ENCODE measurements at regions not wholly inside any gene's neighbourhood (a gene's known extent, or its start where the extent isn't known, plus 50 kb on each side); places are given as distances from the start of the nearest gene placed in this dataset.

GRCh38 chr9:25948182-25948581 is 269.9 kb upstream of the TUSC1 start:
- DNase-seq (no peak), ATAC-seq (replicated peaks) (no peak)
- Mint-ChIP-seq H3K4me1 (ENCODE audit: low read depth in 2 of 2) (no peaks in the 10 kb centered on the region), H3K27me3 (no peaks in the 10 kb centered on the region), H3K36me3 (ENCODE audit: insufficient read depth) (no peaks in the 10 kb centered on the region), H3K4me3 (no peak overlapping the region), H3K27ac (no peak overlapping the region), H3K9me3 (peaks cover 15 to 33% of the 10 kb centered on the region in 2 donors)

- no peak for DNase-seq
- Mint-ChIP-seq H3K4me3 (no peak overlapping the region), H3K9me3 (peaks cover 17 to 22% of the 10 kb centered on the region in 2 donors), H3K36me3 (ENCODE audit: insufficient read depth) (no peaks in the 10 kb centered on the region), H3K27ac (no peak overlapping the region), H3K27me3 (no peaks in the 10 kb centered on the region), H3K4me1 (ENCODE audit: low read depth in 2 of 2) (no peaks in the 10 kb centered on the region)
- no peak for ATAC-seq (replicated peaks)
Observed at GRCh38 chr9:25939126-25939525, 260.9 kb upstream of the TUSC1 start.

- Mint-ChIP-seq H3K27ac (no peak overlapping the region), H3K36me3 (ENCODE audit: insufficient read depth) (no peaks in the 10 kb centered on the region), H3K4me3 (no peak overlapping the region), H3K4me1 (ENCODE audit: low read depth in 2 of 2) (no peaks in the 10 kb centered on the region), H3K27me3 (no peaks in the 10 kb centered on the region), H3K9me3 (peaks cover 21 to 46% of the 10 kb centered on the region in 2 donors)
- DNase-seq: no peak
- ATAC-seq (replicated peaks): no peak
Observed at GRCh38 chr9:25936031-25936430, 257.8 kb upstream of the TUSC1 start.

GRCh38 chr9:25935188-25935587 is 256.9 kb upstream of the TUSC1 start:
- no peaks in the 10 kb centered on the region for H3K36me3 Mint-ChIP-seq (ENCODE audit: insufficient read depth)
- no peak for ATAC-seq (replicated peaks)
- no peaks in the 10 kb centered on the region for H3K27me3 Mint-ChIP-seq
- H3K4me1 Mint-ChIP-seq (ENCODE audit: low read depth in 2 of 2): no peaks in the 10 kb centered on the region
- no peak overlapping the region for H3K4me3 Mint-ChIP-seq
- H3K27ac Mint-ChIP-seq: no peak overlapping the region
- H3K9me3 Mint-ChIP-seq: peaks cover 18 to 40% of the 10 kb centered on the region in 2 donors
- DNase-seq: no peak

GRCh38 chr9:25918761-25919160 is 240.5 kb upstream of the TUSC1 start:
- Mint-ChIP-seq H3K27ac (no peak overlapping the region), H3K4me1 (ENCODE audit: low read depth in 2 of 2) (no peaks in the 10 kb centered on the region), H3K27me3 (no peaks in the 10 kb centered on the region), H3K4me3 (no peak overlapping the region), H3K9me3 (peaks cover 7 to 13% of the 10 kb centered on the region in 2 donors), H3K36me3 (ENCODE audit: insufficient read depth) (no peaks in the 10 kb centered on the region)
- DNase-seq (no peak), ATAC-seq (replicated peaks) (no peak)

- Mint-ChIP-seq H3K9me3 (peaks cover 5 to 6% of the 10 kb centered on the region in 2 donors), H3K27me3 (no peaks in the 10 kb centered on the region), H3K4me1 (ENCODE audit: low read depth in 2 of 2) (no peaks in the 10 kb centered on the region), H3K36me3 (ENCODE audit: insufficient read depth) (no peaks in the 10 kb centered on the region), H3K27ac (no peak overlapping the region), H3K4me3 (no peak overlapping the region)
- ATAC-seq (replicated peaks) (no peak), DNase-seq (no peak)
Observed at GRCh38 chr9:25917731-25918362, 239.6 kb upstream of the TUSC1 start.

- Mint-ChIP-seq H3K4me3 (no peak overlapping the region), H3K27me3 (no peaks in the 10 kb centered on the region), H3K9me3 (peaks cover 3 to 21% of the 10 kb centered on the region in 2 donors), H3K36me3 (ENCODE audit: insufficient read depth) (no peaks in the 10 kb centered on the region), H3K4me1 (ENCODE audit: low read depth in 2 of 2) (no peaks in the 10 kb centered on the region), H3K27ac (no peak overlapping the region)
- DNase-seq (no peak), ATAC-seq (replicated peaks) (no peak)
Observed at GRCh38 chr9:25913806-25914205, 235.6 kb upstream of the TUSC1 start.

- no peak overlapping the region for H3K4me3 Mint-ChIP-seq
- H3K4me1 Mint-ChIP-seq (ENCODE audit: low read depth in 2 of 2): no peaks in the 10 kb centered on the region
- ATAC-seq (replicated peaks): no peak
- H3K9me3 Mint-ChIP-seq: peaks cover 18 to 28% of the 10 kb centered on the region in 2 donors
- no peak overlapping the region for H3K27ac Mint-ChIP-seq
- H3K36me3 Mint-ChIP-seq (ENCODE audit: insufficient read depth): no peaks in the 10 kb centered on the region
- DNase-seq: no peak
- no peaks in the 10 kb centered on the region for H3K27me3 Mint-ChIP-seq
Observed at GRCh38 chr9:25904701-25905100, 226.5 kb upstream of the TUSC1 start.

- Mint-ChIP-seq H3K4me1 (ENCODE audit: low read depth in 2 of 2) (no peaks in the 10 kb centered on the region), H3K27ac (no peak overlapping the region), H3K4me3 (no peak overlapping the region), H3K27me3 (no peaks in the 10 kb centered on the region), H3K36me3 (ENCODE audit: insufficient read depth) (no peaks in the 10 kb centered on the region), H3K9me3 (peaks cover 17 to 32% of the 10 kb centered on the region in 2 donors)
- no peak for ATAC-seq (replicated peaks)
- no peak for DNase-seq
Observed at GRCh38 chr9:25891527-25891926, 213.3 kb upstream of the TUSC1 start.

GRCh38 chr9:25889661-25890060 is 211.4 kb upstream of the TUSC1 start:
- no peaks in the 10 kb centered on the region for H3K27me3 Mint-ChIP-seq
- ATAC-seq (replicated peaks) (no peak), DNase-seq (no peak)
- no peak overlapping the region for H3K27ac Mint-ChIP-seq
- no peak overlapping the region for H3K4me3 Mint-ChIP-seq
- no peaks in the 10 kb centered on the region for H3K4me1 Mint-ChIP-seq (ENCODE audit: low read depth in 2 of 2)
- peaks cover 12 to 23% of the 10 kb centered on the region in 2 donors for H3K9me3 Mint-ChIP-seq
- H3K36me3 Mint-ChIP-seq (ENCODE audit: insufficient read depth): no peaks in the 10 kb centered on the region

GRCh38 chr9:25876248-25876647 is 198.0 kb upstream of the TUSC1 start:
- H3K27ac Mint-ChIP-seq: no peak overlapping the region
- no peak overlapping the region for H3K4me3 Mint-ChIP-seq
- H3K27me3 Mint-ChIP-seq: no peaks in the 10 kb centered on the region
- DNase-seq: no peak
- no peak for ATAC-seq (replicated peaks)
- no peaks in the 10 kb centered on the region for H3K4me1 Mint-ChIP-seq (ENCODE audit: low read depth in 2 of 2)
- H3K9me3 Mint-ChIP-seq: peaks cover 4 to 18% of the 10 kb centered on the region in 2 donors
- H3K36me3 Mint-ChIP-seq (ENCODE audit: insufficient read depth): no peaks in the 10 kb centered on the region

GRCh38 chr9:25864509-25864908 is 186.3 kb upstream of the TUSC1 start:
- DNase-seq (no peak), ATAC-seq (replicated peaks) (no peak)
- H3K4me3 Mint-ChIP-seq: no peak overlapping the region
- no peak overlapping the region for H3K27ac Mint-ChIP-seq
- H3K4me1 Mint-ChIP-seq (ENCODE audit: low read depth in 2 of 2): no peaks in the 10 kb centered on the region
- H3K27me3 Mint-ChIP-seq: no peaks in the 10 kb centered on the region
- H3K36me3 Mint-ChIP-seq (ENCODE audit: insufficient read depth): no peaks in the 10 kb centered on the region
- H3K9me3 Mint-ChIP-seq: peaks cover 7 to 18% of the 10 kb centered on the region in 2 donors

GRCh38 chr9:25861421-25861820 is 183.2 kb upstream of the TUSC1 start:
- Mint-ChIP-seq H3K4me1 (ENCODE audit: low read depth in 2 of 2) (no peaks in the 10 kb centered on the region), H3K27ac (no peak overlapping the region), H3K27me3 (no peaks in the 10 kb centered on the region), H3K9me3 (peaks cover 8 to 20% of the 10 kb centered on the region in 2 donors), H3K4me3 (no peak overlapping the region), H3K36me3 (ENCODE audit: insufficient read depth) (no peaks in the 10 kb centered on the region)
- no peak for ATAC-seq (replicated peaks)
- DNase-seq: no peak

GRCh38 chr9:25857147-25857546 is 178.9 kb upstream of the TUSC1 start:
- Mint-ChIP-seq H3K27ac (no peak overlapping the region), H3K27me3 (no peaks in the 10 kb centered on the region), H3K36me3 (ENCODE audit: insufficient read depth) (no peaks in the 10 kb centered on the region), H3K9me3 (peaks cover 8 to 9% of the 10 kb centered on the region in 2 donors), H3K4me1 (ENCODE audit: low read depth in 2 of 2) (no peaks in the 10 kb centered on the region), H3K4me3 (no peak overlapping the region)
- DNase-seq (no peak), ATAC-seq (replicated peaks) (no peak)

- Mint-ChIP-seq H3K27ac (no peak overlapping the region), H3K4me3 (no peak overlapping the region), H3K9me3 (peaks cover 0 to 5% of the 10 kb centered on the region in 2 donors), H3K36me3 (ENCODE audit: insufficient read depth) (no peaks in the 10 kb centered on the region), H3K4me1 (ENCODE audit: low read depth in 2 of 2) (no peaks in the 10 kb centered on the region), H3K27me3 (no peaks in the 10 kb centered on the region)
- DNase-seq (no peak), ATAC-seq (replicated peaks) (no peak)
Observed at GRCh38 chr9:25850803-25851202, 172.6 kb upstream of the TUSC1 start.

All from effector memory CD8-positive, alpha-beta T cell (primary cell).